GM04504 (cell line): ENCODE measurements at regions not wholly inside any gene's neighbourhood (a gene's known extent, or its start where the extent isn't known, plus 50 kb on each side); places are given as distances from the start of the nearest gene placed in this dataset.
A peak's percentile ranks its signal among the peaks of the same experiment; 100 is the strongest.

Source experiments
- DNase-seq: peaks from one replicate; pipeline ENCODE4 v3.0.0-alpha.2; 2012; ENCODE audit warnings: low read depth

DNA sequence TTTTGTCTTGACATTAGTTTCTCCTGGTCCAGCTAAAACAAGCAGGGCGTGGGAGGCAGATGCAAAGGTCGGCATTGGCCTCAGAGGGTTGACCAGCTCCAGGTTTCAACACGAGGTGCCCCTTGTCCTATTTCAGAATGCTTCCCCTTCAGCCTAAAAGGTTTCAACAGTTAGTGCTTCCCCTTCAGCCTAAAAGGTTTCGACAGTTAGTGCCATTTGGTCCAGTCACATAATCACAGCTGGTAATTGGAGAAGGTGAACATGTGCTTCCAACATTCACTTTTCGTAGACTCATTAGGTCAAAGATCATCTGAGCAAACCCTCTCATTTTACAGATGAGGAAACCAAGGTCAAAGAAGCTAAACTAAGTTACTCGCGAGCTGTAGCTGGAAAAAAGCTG lies 270.3 kb upstream of the MAP3K1 start:
- DNase-seq: no peak

DNA sequence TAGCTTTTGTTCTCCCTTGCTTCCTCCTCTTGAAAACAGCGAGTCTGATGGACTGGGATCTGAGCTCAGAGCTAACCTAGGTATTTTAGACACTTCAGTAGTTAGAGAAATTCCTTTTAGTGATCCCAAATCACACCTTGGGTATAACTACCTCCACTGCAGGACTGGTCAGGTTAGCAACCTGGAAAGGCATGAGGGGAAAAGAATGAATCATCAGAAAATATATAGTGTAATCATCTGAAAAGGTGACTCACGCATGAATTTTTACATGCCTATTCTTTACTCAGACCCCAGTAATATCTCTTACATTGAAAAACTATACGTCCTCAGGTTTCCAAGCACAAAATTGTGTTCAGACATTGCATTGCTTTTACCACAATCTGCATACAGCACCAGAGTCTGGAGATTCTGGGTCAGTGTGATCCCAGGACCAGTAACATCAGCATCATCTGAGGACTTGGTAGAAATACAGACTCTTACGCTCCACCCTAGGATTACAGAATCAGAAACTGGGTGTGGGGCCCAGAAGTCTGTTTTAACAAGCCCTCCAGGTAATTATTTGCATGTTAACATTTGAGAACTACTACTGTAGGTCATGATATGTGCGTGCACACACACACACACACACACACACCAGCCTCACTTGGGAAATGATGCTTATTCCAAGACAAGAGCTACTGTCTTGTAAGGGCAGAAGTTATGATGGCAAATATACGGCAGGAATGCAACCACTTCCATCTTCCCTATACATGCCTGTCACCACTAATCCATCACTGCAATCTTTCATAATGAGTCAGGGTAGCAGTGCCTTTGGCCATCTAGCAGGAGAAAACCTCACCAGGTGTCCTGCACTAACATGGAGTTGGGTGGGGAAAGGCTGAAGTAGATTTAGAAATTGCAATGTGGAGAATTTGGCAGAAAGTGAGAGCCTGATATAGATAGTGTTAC lies 271.6 kb upstream of the MAP3K1 start:
- DNase-seq: no peak

DNA sequence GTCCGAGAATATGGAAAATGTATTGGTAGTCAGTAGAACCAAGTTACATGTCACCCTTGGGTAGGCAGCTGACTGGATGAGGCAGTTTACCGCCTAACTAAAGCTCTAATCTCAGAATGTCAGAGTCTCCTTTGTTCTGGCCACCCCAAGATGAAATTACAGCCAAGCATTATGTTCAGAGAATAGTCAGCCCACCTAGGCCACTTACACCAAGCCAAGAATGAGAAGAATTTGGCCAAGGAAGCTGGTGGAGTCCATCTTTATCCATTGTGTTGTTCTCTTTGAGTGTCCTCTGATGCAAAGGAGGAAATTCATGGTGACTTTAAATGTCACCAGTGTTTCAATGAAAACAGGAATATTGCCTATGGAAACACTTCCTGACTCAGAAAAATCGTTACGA lies 275.1 kb upstream of the MAP3K1 start:
- no peak for DNase-seq

DNA sequence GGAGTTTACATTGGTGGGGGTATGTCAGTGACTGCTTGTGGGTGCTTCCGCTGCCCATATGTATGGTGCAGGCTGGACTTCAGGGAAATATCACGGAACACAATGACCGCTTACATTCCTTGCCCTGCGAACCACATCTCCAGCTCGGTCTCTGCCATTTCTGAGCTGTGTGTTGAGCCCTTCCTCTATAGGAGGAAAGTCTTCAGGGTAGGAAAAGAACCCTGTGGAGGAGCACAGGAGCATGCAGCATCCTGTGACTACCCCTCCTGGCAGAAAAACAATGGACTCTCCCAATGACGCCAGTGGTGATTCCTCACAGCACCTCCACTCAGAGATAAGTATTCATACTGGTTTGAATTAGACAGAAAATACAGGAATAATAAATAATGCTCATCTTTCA lies 276.8 kb upstream of the MAP3K1 start:
- no peak for DNase-seq

DNA sequence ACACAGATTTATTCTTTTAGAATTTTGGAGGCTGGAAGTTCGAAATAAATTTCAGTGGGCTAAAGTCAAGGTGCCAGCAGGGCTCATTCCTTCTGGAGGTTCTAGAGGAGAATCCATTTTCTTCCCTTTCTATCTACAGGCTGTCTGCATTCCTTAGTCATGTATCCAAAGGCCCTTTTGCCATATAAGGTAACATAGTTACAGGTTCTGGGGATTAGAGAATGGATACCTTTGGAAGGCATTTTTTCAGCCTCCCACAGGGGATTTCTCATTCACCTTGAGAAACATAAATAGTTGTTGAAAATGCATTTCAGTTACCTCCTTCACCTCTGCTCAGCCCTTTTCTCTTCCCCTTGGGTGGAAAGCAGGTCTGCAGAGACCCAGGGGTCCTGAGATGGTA lies 280.0 kb upstream of the MAP3K1 start:
- DNase-seq: no peak

DNA sequence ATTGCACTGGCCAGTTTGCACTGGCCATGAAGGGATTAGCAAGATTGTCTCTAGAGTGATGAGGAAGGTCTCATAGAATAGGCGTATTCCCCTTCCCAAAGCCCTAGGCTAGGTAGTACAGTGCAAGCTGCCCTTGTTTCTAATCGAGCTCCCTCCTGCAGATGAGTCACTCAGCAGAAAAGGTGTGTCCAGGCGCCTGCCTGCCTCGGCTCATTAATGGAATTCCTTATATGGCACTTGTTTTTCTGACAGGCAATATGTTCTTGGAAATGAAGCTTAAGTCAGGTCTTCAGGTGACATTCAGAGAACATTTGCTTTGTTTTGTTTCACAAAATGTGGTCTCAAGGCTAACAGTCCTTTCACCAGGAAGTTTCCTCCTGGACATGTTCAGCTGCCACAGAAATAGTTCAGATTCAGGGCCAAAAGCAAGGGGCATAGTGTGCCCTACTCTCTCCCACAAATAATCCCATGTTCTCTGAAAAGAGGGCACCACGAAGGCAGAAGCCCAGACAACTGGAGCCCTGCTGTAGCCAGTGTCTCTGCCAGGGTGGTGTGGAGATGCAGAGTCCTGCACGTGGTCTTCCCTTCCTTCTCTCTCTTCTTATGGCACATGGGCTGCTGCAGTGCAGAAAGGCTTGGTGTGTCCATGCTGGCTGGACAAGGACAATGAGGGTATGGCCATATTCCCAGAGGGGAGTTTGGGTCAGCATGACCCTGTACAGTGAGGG lies 281.1 kb upstream of the MAP3K1 start:
- DNase-seq: no peak

DNA sequence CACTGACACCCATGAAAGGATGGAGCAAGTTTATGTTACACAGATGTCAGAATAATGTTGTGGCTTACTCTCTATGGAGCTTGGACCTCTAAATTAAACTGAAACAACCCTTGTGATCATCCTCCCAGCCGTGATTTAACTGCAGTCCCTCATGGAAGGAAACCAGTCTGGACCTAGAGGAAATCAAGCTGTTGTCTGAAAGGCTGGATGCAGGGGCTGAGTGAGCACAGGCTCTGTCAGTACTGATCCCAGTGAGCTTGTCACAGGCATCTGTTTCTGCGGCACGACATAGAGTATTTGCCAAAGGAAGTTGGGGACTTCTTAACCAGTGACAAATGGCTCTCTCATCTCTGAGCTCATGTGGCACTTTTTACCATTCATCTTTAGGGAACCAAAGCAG lies 282.9 kb upstream of the MAP3K1 start:
- DNase-seq: no peak

DNA sequence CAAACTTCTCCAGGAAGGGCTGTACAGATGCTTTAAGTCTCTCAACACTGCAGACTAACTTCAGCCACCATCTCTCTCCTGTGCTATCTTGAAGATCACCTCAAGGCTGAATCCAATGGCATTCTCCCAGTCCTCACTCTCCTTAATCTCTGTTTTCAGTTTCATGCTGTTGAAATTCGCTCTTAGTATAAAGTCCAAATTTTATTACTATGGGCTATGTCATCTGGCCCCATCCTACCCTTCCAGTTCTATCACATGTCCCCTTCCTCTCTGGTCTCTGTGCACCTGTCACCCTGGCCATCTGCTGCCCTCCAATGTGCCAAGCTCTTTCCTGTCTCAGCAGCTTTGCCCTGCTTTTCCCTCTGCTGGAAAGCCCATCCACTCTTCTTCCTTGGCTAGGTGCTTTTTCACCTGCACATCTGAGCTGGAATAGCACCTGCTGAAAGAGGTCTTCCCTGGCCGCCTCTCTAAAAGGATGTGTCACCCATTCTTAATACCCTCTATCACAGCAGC lies 284.7 kb upstream of the MAP3K1 start:
- no peak for DNase-seq

DNA sequence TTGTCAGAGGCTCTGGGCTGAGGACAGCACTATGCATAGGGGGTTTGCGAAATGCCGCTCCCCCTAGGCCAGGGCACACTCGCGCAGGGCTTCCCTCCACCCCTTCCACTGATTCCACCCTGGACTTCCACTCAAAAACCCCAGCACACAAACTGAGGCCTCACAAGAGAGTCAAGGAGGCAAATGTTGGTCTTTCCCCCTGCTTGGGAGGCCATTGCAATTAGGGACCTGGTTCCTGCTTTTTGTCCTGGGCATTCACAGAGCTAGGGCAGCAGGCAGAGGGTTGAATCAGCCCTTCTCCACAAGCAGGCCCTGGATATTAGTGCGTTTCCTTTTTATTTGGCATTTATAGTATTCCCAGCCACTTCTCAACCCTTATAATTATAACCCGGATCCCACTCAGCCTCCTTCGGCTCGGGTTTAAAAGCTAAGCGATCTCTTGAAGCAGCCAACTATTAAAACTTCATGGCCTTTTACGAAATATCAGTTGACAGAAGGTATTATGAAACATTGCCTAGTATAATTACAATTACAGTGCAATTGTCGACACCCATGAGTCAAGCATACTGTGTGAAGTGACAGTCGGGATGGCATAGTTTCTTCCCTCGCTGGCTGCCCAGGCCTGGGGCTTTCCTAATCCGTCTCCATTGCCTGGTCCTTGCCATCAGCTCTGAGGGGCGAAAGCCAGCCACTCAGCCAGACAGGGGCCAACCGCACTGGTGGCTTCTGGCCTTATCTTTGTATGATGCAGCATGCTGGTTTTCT lies 285.5 kb upstream of the MAP3K1 start:
- no peak for DNase-seq

DNA sequence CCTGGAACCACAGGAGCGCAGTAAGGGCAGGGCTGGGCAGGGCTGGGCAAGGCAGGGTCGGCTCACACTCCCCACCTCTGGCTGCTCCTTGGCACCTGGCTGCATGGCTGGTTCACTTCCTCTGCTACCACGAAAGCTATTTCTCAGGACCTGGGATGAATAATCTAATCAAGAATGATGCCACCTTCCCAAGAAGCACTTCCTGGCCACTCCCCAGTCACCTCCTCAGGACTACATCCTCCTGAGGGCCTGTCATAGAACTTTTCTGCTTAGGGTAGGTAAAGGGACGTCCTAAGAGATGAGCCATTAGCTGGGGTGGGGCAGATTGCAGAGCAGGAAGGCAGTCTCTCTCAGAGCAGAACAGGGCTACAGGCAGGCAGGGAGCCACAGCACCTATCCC lies 288.2 kb upstream of the MAP3K1 start:
- no peak for DNase-seq

DNA sequence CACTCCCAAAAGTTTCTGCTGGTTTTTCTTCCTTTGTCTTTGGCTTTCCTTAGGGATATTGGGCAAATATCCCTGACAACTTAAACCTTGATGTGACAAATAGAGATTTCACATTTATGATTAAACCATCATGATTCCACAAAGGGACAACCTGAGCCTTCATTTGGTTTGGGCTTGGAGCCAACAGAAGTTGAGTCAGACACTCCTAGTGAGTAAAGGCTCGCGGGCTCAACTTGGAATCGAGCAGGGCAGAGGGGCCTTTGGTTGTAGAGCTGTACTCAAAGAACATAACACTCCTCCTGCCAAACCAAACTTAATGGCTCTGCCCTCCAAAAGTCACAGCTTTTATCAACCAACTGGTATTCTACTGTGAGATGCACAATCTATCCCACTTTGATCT lies 290.2 kb upstream of the MAP3K1 start:
- no peak for DNase-seq

DNA sequence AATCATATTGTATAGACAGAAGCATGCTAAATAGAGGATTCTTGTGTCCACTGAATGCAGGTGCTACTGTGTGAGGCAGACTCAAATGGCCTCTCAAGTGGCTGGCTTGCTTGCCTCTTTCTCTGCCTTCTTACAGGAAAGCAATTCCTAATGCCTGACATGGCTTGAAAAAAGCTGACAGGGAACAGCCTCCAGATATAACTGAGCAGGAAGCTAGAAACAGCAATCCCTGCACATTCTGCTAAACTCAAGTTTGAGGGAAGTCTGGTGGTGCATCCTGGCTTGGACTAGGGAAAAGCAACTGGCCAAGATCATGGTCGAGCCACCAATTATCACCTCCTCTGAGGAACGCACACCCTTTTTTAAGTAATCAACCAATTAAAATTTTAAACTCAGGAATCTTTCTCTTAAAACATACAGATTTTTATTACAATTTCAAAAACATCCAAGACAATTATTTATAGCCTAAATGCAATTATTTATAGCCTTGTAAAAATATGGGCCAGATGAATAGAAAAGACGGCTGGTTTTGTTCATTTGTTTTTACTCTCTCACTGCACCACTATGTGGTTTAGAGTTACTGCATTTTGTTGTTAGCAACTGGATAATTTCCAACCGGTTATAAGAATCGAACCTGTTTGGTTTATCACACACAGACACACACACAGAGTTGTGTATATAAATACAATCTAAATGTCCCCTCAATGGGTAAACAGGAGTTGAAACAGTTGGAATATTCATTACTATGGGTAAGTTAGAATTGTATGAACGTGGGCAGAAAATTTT lies 290.9 kb upstream of the ANKRD55 start:
- no peak for DNase-seq

DNA sequence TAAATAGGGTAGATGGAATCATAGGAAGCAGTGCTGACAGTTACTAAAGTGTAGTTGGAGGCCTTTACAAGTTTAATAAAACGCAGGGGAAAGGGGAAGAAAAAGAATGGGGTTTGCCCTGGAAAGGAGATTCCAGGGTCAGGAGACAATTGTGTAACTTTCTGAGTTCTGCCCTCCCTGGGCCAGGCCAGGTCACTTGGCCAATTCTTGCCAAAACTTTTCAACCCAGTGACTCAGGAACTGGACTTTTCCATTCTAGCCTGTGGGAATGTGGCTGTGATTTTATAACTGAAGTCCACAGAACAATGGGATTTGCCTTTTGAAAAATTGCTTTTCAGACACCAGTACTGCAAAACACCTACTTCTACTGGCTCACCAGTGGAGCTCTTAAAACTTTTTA lies 289.8 kb upstream of the ANKRD55 start:
- DNase-seq: peak; percentile 10

DNA sequence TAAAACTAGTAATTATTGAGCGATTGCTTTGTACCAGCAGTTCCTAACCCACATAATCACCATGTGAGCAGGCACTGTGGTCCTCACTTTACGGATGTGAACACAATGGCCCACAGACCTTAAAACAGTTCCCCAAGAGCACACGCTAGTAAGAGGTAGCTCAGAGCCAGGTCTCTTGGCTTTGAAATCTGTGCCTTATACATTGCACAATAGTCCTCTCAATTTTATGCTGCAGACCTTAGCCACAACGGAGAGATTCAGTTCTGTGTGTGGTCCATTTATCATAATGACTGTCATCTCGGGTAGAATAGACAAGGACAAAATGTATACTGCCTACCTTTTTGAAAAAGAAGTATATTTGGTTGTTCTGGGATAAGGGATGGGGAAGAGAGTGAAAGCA lies 289.0 kb upstream of the ANKRD55 start:
- DNase-seq: no peak

DNA sequence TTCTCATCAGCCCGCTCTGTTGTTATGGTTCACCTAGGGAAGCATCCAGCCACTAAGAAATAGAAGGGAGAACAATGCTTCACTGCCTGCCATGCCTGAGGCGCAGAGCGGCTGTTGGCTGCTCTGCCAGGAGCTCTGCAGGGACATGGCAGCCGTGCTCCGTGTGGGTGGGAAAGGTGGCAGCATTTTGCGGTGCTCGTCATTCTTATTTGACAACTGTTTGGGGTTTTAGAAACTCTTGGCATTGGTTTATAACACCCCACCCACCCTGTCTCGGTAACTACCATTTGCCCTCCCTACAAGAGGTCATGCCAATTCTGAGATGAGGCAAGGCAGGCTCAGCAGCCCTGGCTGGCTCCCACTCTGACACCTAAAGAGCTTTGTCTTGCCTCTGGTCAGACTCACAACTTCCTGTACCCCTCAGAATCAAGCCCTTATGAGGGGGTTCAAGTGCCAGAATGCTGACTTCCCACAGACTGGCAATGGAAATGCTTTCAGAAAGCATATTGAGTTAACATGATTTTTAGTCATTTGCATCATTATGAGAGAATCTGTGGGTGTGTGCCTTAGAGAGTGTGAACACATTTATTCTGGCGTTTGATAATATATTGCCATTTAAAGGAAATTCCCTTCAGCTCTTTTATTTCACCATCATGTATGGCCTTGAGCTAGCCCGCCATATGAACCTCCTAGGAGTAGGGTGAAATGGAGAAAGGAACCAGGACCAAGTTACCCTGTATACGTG lies 288.0 kb upstream of the ANKRD55 start:
- no peak for DNase-seq

DNA sequence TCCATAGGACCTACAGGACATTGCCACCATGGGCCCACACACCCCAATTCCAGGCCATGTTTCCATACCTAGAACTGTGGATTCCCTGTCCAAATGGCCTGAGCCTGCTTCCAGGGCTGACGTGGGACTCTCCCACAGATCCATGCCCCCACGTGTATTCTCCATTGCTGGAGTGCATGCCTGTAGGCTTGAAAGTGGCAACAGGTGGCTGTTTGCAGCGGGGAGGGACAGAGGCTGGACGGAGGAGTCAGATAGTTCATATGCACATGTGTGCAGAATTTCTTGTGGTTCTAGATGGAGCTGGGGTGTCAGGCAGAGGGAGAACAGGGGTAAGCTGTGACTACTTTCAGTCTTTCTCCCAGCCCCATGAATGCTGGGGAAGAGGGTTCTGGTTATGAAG lies 285.7 kb upstream of the ANKRD55 start:
- no peak for DNase-seq

DNA sequence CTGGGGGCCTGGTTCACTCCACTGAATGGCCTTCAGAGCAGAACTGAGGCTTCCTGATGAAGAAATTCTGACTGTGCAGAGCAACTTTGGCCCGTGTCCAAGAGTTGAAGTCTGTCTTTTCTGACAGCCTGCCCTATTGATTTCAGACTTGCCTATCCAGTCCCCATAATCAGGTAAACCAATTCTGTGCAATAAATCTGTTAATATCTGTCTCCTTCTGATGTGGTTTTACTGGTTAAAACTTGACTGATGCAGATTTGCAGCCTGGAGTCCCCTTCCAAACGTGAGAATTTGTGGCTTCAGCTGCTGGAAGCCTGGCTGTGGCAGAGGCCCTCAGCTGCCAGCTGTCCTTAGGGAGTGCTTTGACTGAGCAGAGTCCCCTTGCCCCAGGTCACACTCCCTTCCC lies 283.9 kb upstream of the ANKRD55 start:
- DNase-seq: no peak

DNA sequence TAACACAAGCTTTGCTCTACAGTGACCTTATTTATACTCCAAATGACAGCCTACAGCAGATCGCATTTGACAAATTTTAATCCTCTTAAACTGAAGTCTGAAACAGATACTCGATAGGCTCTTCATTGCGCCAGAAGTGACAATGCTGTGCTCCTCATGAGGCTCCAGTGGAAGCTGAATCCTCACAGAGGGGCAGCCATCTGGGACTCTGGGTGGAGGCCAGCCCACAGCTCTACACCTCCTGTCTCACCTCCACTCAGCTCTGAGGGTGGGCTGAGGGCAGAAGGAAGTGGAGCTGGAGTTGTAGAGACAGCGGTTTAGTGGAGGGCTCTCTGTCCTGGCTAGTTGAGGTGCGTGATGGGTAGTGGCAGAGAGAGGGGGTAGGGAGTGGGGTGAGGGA lies 283.3 kb upstream of the ANKRD55 start:
- no peak for DNase-seq

DNA sequence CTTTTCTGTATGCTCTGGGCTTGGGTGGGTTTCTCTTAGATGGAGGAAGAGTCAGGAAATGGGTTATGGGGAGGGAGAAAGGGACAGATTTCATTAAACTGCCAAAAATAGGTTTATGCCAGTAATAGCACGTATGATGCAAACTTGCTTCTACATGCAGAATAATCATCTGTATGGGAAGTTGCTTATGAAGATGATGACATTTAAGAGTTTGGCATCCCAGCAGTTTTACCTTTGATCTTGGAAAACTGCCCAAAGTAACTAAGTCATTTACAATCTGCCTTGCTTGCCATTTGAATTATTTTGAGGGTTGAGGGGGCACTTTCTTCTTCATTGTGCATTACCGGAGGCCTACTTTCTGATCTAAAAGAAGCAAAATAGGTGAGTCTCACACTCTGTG lies 282.9 kb upstream of the ANKRD55 start:
- DNase-seq: no peak

DNA sequence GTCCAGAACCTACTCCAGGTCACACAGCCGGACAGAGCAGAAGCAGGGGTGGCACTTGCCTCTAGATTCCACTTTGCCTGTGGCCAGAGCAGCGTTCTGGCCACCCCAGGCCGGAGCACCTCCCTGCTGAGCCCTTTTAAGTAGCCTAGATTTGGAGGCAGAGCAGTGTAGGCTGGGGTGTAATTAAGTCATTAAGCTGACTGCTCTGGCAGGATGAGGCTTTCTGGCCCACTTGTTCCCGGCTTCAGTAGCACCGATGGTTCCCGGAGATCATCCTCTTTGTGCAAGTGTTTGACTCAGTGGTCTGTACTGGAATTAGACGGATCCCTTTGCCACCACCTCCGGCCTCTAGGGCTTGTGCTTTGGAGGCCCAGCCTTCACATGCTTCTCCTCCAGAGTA lies 281.9 kb upstream of the ANKRD55 start:
- DNase-seq: no peak

DNA sequence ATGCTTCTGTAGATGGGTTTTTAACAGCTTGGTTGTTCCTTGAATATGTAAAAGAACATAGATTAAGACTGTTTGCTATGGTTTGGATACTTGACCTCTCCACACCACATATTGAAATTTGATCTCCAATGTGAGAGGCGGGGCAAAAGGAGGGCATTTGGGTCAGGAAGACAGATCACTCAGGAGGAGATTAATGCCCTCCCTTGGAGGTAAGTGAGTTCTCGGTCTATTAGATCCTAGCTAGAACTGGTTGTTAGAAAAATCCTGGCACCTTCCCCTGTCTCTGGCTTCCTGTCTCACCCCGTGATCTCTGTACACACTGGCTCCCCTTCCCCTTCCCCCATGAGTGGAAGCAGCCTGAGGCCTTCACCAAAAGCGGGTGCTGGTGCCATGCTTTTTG lies 281.1 kb upstream of the ANKRD55 start:
- DNase-seq: no peak
